H9 (cell line): ENCODE measurements at regions not wholly inside any gene's neighbourhood (a gene's known extent, or its start where the extent isn't known, plus 50 kb on each side); places are given as distances from the start of the nearest gene placed in this dataset.

ENCODE experiments used
- DNase-seq: peaks from one replicate; pipeline ENCODE4 v3.0.0-alpha.2; 2017
- H2AFZ ChIP-seq: one replicate; pipeline ENCODE4 v1.6.1; 2013; ENCODE audit warnings: mild to moderate bottlenecking, low read length, control low read depth, moderate library complexity
- H2AK5ac ChIP-seq: 2 replicates; pipeline ENCODE4 v1.6.1; 2013; ENCODE audit warnings: low read length, control low read depth, mixed read lengths; ENCODE audit not compliant: insufficient read length
- H2BK120ac ChIP-seq: one replicate; pipeline ENCODE4 v1.6.1; 2013; ENCODE audit warnings: low read depth, mild to moderate bottlenecking, low read length, control low read depth, inconsistent platforms; ENCODE audit not compliant: poor library complexity, severe bottlenecking
- H2BK12ac ChIP-seq: 2 replicates; pipeline ENCODE4 v1.6.1; 2013; ENCODE audit warnings: low read length, control low read depth, mixed read lengths, low read depth; ENCODE audit not compliant: insufficient read length
- H2BK15ac ChIP-seq: 2 replicates; pipeline ENCODE4 v1.6.1; 2013; ENCODE audit warnings: low read depth, low read length, control low read depth
- H2BK20ac ChIP-seq: one replicate; pipeline ENCODE4 v1.6.1; 2013; ENCODE audit warnings: low read depth, mild to moderate bottlenecking, low read length, control low read depth, inconsistent platforms; ENCODE audit not compliant: poor library complexity, severe bottlenecking
- H2BK5ac ChIP-seq: 2 replicates; pipeline ENCODE4 v1.6.1; 2013; ENCODE audit warnings: low read length, control low read depth, mixed read lengths; ENCODE audit not compliant: insufficient read length
- H3K14ac ChIP-seq: 2 replicates; pipeline ENCODE4 v1.6.1; 2013; ENCODE audit warnings: low read length, control low read depth; ENCODE audit not compliant: insufficient read depth
- H3K18ac ChIP-seq: 2 replicates; pipeline ENCODE4 v1.6.1; 2013; ENCODE audit warnings: low read depth, mild to moderate bottlenecking, mixed read lengths, low read length, control low read depth; ENCODE audit not compliant: insufficient read length
- H3K23ac ChIP-seq: 2 replicates; pipeline ENCODE4 v1.6.1; 2013; ENCODE audit warnings: low read length, control low read depth, mixed read lengths, low read depth; ENCODE audit not compliant: insufficient read length
- H3K23me2 ChIP-seq: 2 replicates; pipeline ENCODE4 v1.6.1; 2013; ENCODE audit warnings: low read depth, mild to moderate bottlenecking, mixed read lengths, low read length, control low read depth; ENCODE audit not compliant: insufficient read length, poor library complexity, severe bottlenecking
- H3K27ac ChIP-seq: 2 replicates; pipeline ENCODE4 v1.5.1; 2013; ENCODE audit warnings: low read length, control low read depth, mixed read lengths, low read depth; ENCODE audit not compliant: insufficient read length
- H3K27me3 ChIP-seq: 2 replicates; pipeline ENCODE4 v1.6.1; 2013; ENCODE audit warnings: low read length, control low read depth, inconsistent platforms; ENCODE audit not compliant: insufficient read depth
- H3K4ac ChIP-seq: 2 replicates; pipeline ENCODE4 v1.6.1; 2013; ENCODE audit warnings: low read depth, mild to moderate bottlenecking, control low read depth, inconsistent platforms, low read length, moderate library complexity
- H3K4me1 ChIP-seq: 2 replicates; pipeline ENCODE4 v1.6.1; 2013; ENCODE audit warnings: low read length, control low read depth, inconsistent platforms; ENCODE audit not compliant: insufficient read depth
- H3K4me2 ChIP-seq: 2 replicates; pipeline ENCODE4 v1.6.1; 2013; ENCODE audit warnings: low read length, control low read depth, mixed read lengths; ENCODE audit not compliant: insufficient read length, insufficient read depth
- H3K56ac ChIP-seq: 2 replicates; pipeline ENCODE4 v1.6.1; 2013; ENCODE audit warnings: low read depth, mild to moderate bottlenecking, mixed read lengths, low read length, control low read depth; ENCODE audit not compliant: insufficient read length
- H3K79me1 ChIP-seq: 2 replicates; pipeline ENCODE4 v1.6.1; 2013; ENCODE audit warnings: low read depth, mild to moderate bottlenecking, moderate library complexity, low read length, control low read depth, inconsistent platforms; ENCODE audit not compliant: insufficient read depth, poor library complexity, severe bottlenecking
- H3K79me2 ChIP-seq: 2 replicates; pipeline ENCODE4 v1.6.1; 2013; ENCODE audit warnings: low read length, control low read depth, inconsistent platforms; ENCODE audit not compliant: insufficient read depth
- H3K9ac ChIP-seq: 2 replicates; pipeline ENCODE4 v1.6.1; 2013; ENCODE audit warnings: low read length, control low read depth, mixed read lengths; ENCODE audit not compliant: insufficient read length; ENCODE audit errors: extremely low read depth
- H3K9me3 ChIP-seq: one replicate; pipeline ENCODE4 v1.6.1; 2013; ENCODE audit warnings: low read depth, low read length, inconsistent platforms; ENCODE audit not compliant: control insufficient read depth
- H3T11ph ChIP-seq: one replicate; pipeline ENCODE4 v1.6.1; 2013; ENCODE audit warnings: mild to moderate bottlenecking, low read length, control low read depth, inconsistent platforms
- H4K20me1 ChIP-seq: one replicate; pipeline ENCODE4 v1.6.1; 2013; ENCODE audit not compliant: control insufficient read depth, insufficient read length, insufficient read depth
- H4K5ac ChIP-seq: 2 replicates; pipeline ENCODE4 v1.6.1; 2013; ENCODE audit warnings: low read depth, mild to moderate bottlenecking, mixed read lengths, low read length, control low read depth; ENCODE audit not compliant: insufficient read length
- H4K8ac ChIP-seq: replicated peaks from 2 replicates; pipeline ENCODE4 v1.6.1; 2013; ENCODE audit warnings: low read length, control low read depth, mixed read lengths, low read depth; ENCODE audit not compliant: insufficient read length
- H4K91ac ChIP-seq: 2 replicates; pipeline ENCODE4 v1.6.1; 2013; ENCODE audit warnings: low read depth, mild to moderate bottlenecking, moderate library complexity, mixed read lengths, low read length, control low read depth; ENCODE audit not compliant: insufficient read length
- H3K27ac Mint-ChIP-seq, 3 experiments: 2 replicates in 2 of 3; 3 replicates in 1 of 3; pipeline ENCODE4 v1.8.0; 2020 to 2021; ENCODE audit warnings: mixed read lengths in 3 of 3, mild to moderate bottlenecking in 1 of 3, moderate library complexity in 1 of 3
- H3K27me3 Mint-ChIP-seq: 2 replicates; pipeline ENCODE4 v1.8.0; 2021; ENCODE audit warnings: low read depth, mild to moderate bottlenecking, moderate library complexity, mixed read lengths
- H3K36me3 Mint-ChIP-seq, 3 experiments: 2 replicates in 2 of 3; 3 replicates in 1 of 3; pipeline ENCODE4 v1.8.0; 2020 to 2021; ENCODE audit warnings: low read depth in 3 of 3, mixed read lengths in 3 of 3; ENCODE audit not compliant: insufficient read depth in 1 of 3
- H3K4me1 Mint-ChIP-seq, 2 experiments: 2 replicates each; pipeline ENCODE4 v1.8.0; 2020; ENCODE audit warnings: mixed read lengths in 2 of 2
- H3K4me3 Mint-ChIP-seq, 2 experiments: 2 replicates in 1 of 2; 3 replicates in 1 of 2; pipeline ENCODE4 v1.8.0; 2020 to 2021; ENCODE audit warnings: mild to moderate bottlenecking in 2 of 2, mixed read lengths in 2 of 2, moderate library complexity in 1 of 2
- H3K9me3 Mint-ChIP-seq, 2 experiments: 2 replicates in 1 of 2; 3 replicates in 1 of 2; pipeline ENCODE4 v1.8.0; 2020; ENCODE audit warnings: mild to moderate bottlenecking in 2 of 2, mixed read lengths in 2 of 2, moderate library complexity in 1 of 2
- CTCF ChIP-seq: fragments of 200-600 bp; sonication (generic); conservative IDR thresholded peaks from 3 replicates; pipeline ENCODE4 v1.8.0; 2021; ENCODE audit warnings: antibody characterized with exemption, mild to moderate bottlenecking
- WGBS: extraction: QIAGEN DNeasy Blood & Tissue Kit; methylation state at CpG from one replicate; pipeline ENCODE4 v1.1.7; 2013; ENCODE audit warnings: missing lambda C conversion rate, low lambda C conversion rate, mixed read lengths; ENCODE audit not compliant: insufficient read length; ENCODE audit errors: extremely low coverage; 5-methylcytosine and 5-hydroxymethylcytosine counted together

- Histone ChIP-seq H2BK5ac (no peak overlapping the region), H3K56ac (no peak overlapping the region), H3K14ac (no peak overlapping the region), H3K23ac (no peak overlapping the region), H3K4ac (no peak overlapping the region), H3K9ac (no peak overlapping the region), H2BK15ac (no peak overlapping the region), H3K27me3 (no peaks in the 10 kb centered on the region), H3K79me1 (no peaks in the 10 kb centered on the region), H2BK120ac (no peak overlapping the region), H2BK20ac (no peak overlapping the region), H4K20me1 (no peaks in the 10 kb centered on the region), H4K8ac (no peak overlapping the region), H2AFZ (no peak overlapping the region), H3T11ph (no peak overlapping the region), H2BK12ac (no peak overlapping the region), H2AK5ac (no peak overlapping the region), H3K79me2 (no peaks in the 10 kb centered on the region), H3K9me3 (no peaks in the 10 kb centered on the region), H3K18ac (no peak overlapping the region), H3K4me1 (no peaks in the 10 kb centered on the region), H3K27ac (no peak overlapping the region), H3K4me2 (no peak overlapping the region), H4K91ac (no peak overlapping the region), H3K23me2 (no peaks in the 10 kb centered on the region), H4K5ac (no peak overlapping the region)
- Mint-ChIP-seq H3K4me3 (no peak overlapping the region), H3K36me3 (peaks cover 0 to 2% (median 0%) of the 10 kb centered on the region in 3 experiments; a peak in 2 of 7 replicates), H3K27ac (no peak overlapping the region), H3K9me3 (peaks cover 0 to 5% of the 10 kb centered on the region in 2 experiments; a peak in 3 of 5 replicates), H3K4me1 (no peaks in the 10 kb centered on the region), H3K27me3 (no peaks in the 10 kb centered on the region; the same call in 1 of the 2 replicates)
- WGBS, result no CpG with 5 or more reads among the region's 1 CpG
- no peak for TF ChIP-seq CTCF
- no peak for DNase-seq
Observed at GRCh38 chr7:113608782-113609181, 310.0 kb downstream of the PPP1R3A start.
